Activated CD8-positive, alpha-beta T cell treated with anti-CD3 and anti-CD28 coated beads, Interleukin-2, amount 10 ng/mL, durations not matched to agents 7 days and 5 days (primary cell): ENCODE measurements at regions not wholly inside any gene's neighbourhood (a gene's known extent, or its start where the extent isn't known, plus 50 kb on each side); places are given as distances from the start of the nearest gene placed in this dataset.

Experiments
- ATAC-seq: fragments of 150-1000 bp; cut with Tn5 transposase; one replicate; pipeline ENCODE4 v1.10.0; 2021; ENCODE audit warnings: moderate library complexity
- CTCF ChIA-PET: fragments of 350-600 bp; sonication (Branson Sonifier 250); formaldehyde crosslinking; loops from one replicate; lab custom pipeline; 2021; ENCODE audit warnings: antibody characterized with exemption; lab: Charles Lee
- POLR2A ChIA-PET: fragments of 350-600 bp; sonication (Branson Sonifier 250); formaldehyde crosslinking; loops from one replicate; lab custom pipeline; 2021; ENCODE audit warnings: antibody characterized with exemption; lab: Charles Lee
- DNase-seq: peaks from one replicate; pipeline ENCODE4 v3.0.0-alpha.2; 2020
- H3K27ac Mint-ChIP-seq: one replicate; pipeline ENCODE4 v1.8.0; 2021; ENCODE audit warnings: mild to moderate bottlenecking, mixed read lengths
- H3K27me3 Mint-ChIP-seq: one replicate; pipeline ENCODE4 v1.8.0; 2021; ENCODE audit warnings: low read depth, mixed read lengths
- H3K36me3 Mint-ChIP-seq: one replicate; pipeline ENCODE4 v1.8.0; 2021; ENCODE audit warnings: low read depth, mixed read lengths
- H3K4me1 Mint-ChIP-seq: one replicate; pipeline ENCODE4 v1.8.0; 2021; ENCODE audit warnings: low read depth, mixed read lengths
- H3K4me3 Mint-ChIP-seq: one replicate; pipeline ENCODE4 v1.8.0; 2021; ENCODE audit warnings: mild to moderate bottlenecking, mixed read lengths
- H3K9me3 Mint-ChIP-seq: one replicate; pipeline ENCODE4 v1.8.0; 2022; ENCODE audit warnings: mixed read lengths; ENCODE audit not compliant: insufficient read depth

DNA sequence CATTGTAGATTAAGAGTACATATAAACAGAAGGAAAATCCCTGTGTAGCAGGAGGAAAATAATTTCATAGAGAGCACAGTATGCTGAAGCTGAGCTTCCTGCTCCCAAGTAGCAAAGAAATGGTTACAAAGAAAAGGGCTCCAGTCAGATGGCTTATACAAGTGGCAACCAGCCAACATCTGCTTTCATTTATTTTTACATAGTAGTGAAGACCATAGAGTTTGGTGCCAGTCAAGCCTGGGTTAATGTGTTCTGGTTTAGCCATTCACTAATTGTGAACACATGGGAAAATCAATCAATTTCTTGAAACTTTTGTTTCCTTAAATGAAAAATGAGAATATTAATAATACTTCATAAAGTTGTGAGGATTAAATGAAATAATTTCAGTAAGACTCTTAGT, 111.3 kb upstream of the ELOVL6 start:
- DNase-seq: no peak
- H3K27me3 Mint-ChIP-seq: peaks cover 13% of the 10 kb centered on the region
- H3K27ac Mint-ChIP-seq: no peak overlapping the region
- H3K4me3 Mint-ChIP-seq: no peak overlapping the region
- H3K9me3 Mint-ChIP-seq: no peaks in the 10 kb centered on the region
- H3K36me3 Mint-ChIP-seq: no peaks in the 10 kb centered on the region
- CTCF ChIA-PET: no interaction called here
- no peaks in the 10 kb centered on the region for H3K4me1 Mint-ChIP-seq
- POLR2A ChIA-PET: no interaction called here
- ATAC-seq: no peak

- Mint-ChIP-seq H3K9me3 (no peaks in the 10 kb centered on the region), H3K4me1 (no peaks in the 10 kb centered on the region), H3K27me3 (peaks cover 18% of the 10 kb centered on the region), H3K4me3 (no peak overlapping the region), H3K36me3 (no peaks in the 10 kb centered on the region), H3K27ac (no peak overlapping the region)
- POLR2A ChIA-PET: no interaction called here
- ATAC-seq (no peak), DNase-seq (no peak)
- CTCF ChIA-PET: interaction anchor here (1.7 to 2.1 kb wide), 2 partner anchors 9 to 10 kb away, joined by 4 to 5 read pairs; no protein-coding TSS in a partner anchor
These were observed 107.9 kb upstream of the ELOVL6 start for GRCh38 chr4:110306303-110306702.

DNA sequence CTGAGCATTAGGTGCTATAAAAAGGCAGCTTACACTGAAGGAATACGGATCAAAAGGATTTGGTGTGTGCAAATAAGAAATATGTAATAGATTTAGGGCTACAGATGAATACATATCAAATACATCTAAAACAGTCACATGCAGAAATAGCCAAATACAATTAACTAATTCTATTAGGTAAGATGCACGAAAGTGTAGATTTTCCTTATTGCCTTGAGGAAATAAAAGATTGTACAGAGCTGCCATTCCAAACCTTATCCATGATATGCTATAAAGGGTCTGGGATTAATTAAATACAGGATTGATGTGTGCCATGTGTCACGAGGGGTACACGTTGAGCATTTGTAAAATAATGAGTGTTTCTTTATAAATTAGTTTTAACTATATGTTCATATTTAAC, 107.0 kb upstream of the ELOVL6 start:
- ATAC-seq (no peak), DNase-seq (no peak)
- H3K4me1 Mint-ChIP-seq: no peaks in the 10 kb centered on the region
- CTCF ChIA-PET: no interaction called here
- H3K27me3 Mint-ChIP-seq: peaks cover 18% of the 10 kb centered on the region
- H3K36me3 Mint-ChIP-seq: no peaks in the 10 kb centered on the region
- H3K27ac Mint-ChIP-seq: no peak overlapping the region
- POLR2A ChIA-PET: no interaction called here
- no peaks in the 10 kb centered on the region for H3K9me3 Mint-ChIP-seq
- H3K4me3 Mint-ChIP-seq: no peak overlapping the region

- ChIA-PET CTCF (interaction anchor here (1.5 kb wide), 1 partner anchor 19 kb away, joined by 7 read pairs; no protein-coding TSS in a partner anchor), POLR2A (no interaction called here)
- H3K36me3 Mint-ChIP-seq: no peaks in the 10 kb centered on the region
- no peak for DNase-seq
- H3K27ac Mint-ChIP-seq: no peak overlapping the region
- no peak overlapping the region for H3K4me3 Mint-ChIP-seq
- no peaks in the 10 kb centered on the region for H3K4me1 Mint-ChIP-seq
- H3K27me3 Mint-ChIP-seq: peaks cover 5% of the 10 kb centered on the region
- H3K9me3 Mint-ChIP-seq: no peaks in the 10 kb centered on the region
- ATAC-seq: no peak
These were observed 98.5 kb upstream of the ELOVL6 start for GRCh38 chr4:110296892-110297291.

GRCh38 chr4:110294165-110294564, 95.8 kb upstream of the ELOVL6 start:
- Mint-ChIP-seq H3K9me3 (no peaks in the 10 kb centered on the region), H3K36me3 (no peaks in the 10 kb centered on the region), H3K4me3 (no peak overlapping the region), H3K4me1 (no peaks in the 10 kb centered on the region), H3K27ac (no peak overlapping the region), H3K27me3 (peaks cover 8% of the 10 kb centered on the region)
- no peak for DNase-seq
- ChIA-PET POLR2A (no interaction called here), CTCF (no interaction called here)
- no peak for ATAC-seq

DNA sequence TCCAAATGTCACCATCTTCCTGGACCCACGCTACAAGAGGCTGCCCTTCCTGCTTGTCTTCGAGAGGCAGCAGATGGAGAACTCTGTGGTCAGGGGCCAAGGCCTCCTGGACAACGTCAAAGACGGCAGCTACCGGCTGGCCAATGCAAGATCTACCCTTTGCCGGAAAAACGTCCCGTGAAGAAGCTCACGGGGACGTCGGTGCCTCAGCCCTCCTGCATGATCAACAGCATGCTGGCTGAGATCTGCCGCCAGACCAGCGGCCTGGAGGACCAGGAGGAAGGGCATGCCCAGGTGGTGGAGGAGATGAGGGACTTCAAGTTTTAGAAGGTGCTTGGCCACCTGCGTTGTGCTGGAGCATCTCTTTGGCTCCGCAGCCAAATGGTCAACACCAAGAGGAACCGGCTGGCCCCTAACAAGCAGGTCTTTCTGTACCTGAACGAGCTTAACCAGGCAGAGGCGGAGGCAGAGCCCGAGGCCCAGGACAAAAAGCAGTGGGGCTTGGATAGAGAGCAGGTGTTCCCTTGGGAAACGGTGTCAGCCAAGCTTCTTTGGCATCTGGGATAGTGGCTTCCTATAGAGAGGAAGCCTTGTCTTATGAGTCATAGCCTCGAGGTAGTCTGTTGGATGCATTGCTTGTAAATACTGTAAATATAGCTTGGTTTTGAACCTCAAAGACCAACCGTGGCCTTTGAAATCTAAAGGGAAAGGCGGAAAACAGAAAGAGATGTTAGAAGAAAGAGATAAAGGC, 94.8 kb upstream of the ELOVL6 start:
- H3K4me1 Mint-ChIP-seq: no peaks in the 10 kb centered on the region
- H3K36me3 Mint-ChIP-seq: no peaks in the 10 kb centered on the region
- CTCF ChIA-PET: no interaction called here
- H3K9me3 Mint-ChIP-seq: no peaks in the 10 kb centered on the region
- no peak overlapping the region for H3K4me3 Mint-ChIP-seq
- peaks cover 13% of the 10 kb centered on the region for H3K27me3 Mint-ChIP-seq
- H3K27ac Mint-ChIP-seq: no peak overlapping the region
- no peak for DNase-seq
- POLR2A ChIA-PET: interaction anchor here (0.6 kb wide), 1 partner anchor 1894 kb away, joined by 3 read pairs; no protein-coding TSS in a partner anchor
- ATAC-seq: no peak

- ATAC-seq (no peak), DNase-seq (no peak)
- ChIA-PET CTCF (no interaction called here), POLR2A (no interaction called here)
- Mint-ChIP-seq H3K9me3 (no peaks in the 10 kb centered on the region), H3K36me3 (no peaks in the 10 kb centered on the region), H3K27ac (no peak overlapping the region), H3K4me3 (no peak overlapping the region), H3K27me3 (peaks cover 8% of the 10 kb centered on the region), H3K4me1 (peaks cover 2% of the 10 kb centered on the region)
These were observed 92.1 kb upstream of the ELOVL6 start for GRCh38 chr4:110290511-110290910.

- ChIA-PET CTCF (no interaction called here), POLR2A (no interaction called here)
- H3K36me3 Mint-ChIP-seq: no peaks in the 10 kb centered on the region
These were observed 91.2 kb upstream of the ELOVL6 start for GRCh38 chr4:110289601-110290100.

GRCh38 chr4:110287130-110287529, 88.7 kb upstream of the ELOVL6 start:
- Mint-ChIP-seq H3K27ac (no peak overlapping the region), H3K9me3 (no peaks in the 10 kb centered on the region), H3K36me3 (no peaks in the 10 kb centered on the region), H3K4me1 (peaks cover 2% of the 10 kb centered on the region), H3K4me3 (no peak overlapping the region), H3K27me3 (peaks cover 8% of the 10 kb centered on the region)
- CTCF ChIA-PET: interaction anchor here (1.5 kb wide), 1 partner anchor 281 kb away, joined by 3 read pairs; no protein-coding TSS in a partner anchor
- DNase-seq (no peak), ATAC-seq (no peak)
- POLR2A ChIA-PET: no interaction called here

More at GRCh38 chr4:110289601-110290100, 91.2 kb upstream of the ELOVL6 start:
- DNase-seq: no peak
- Mint-ChIP-seq H3K27me3 (peaks cover 8% of the 10 kb centered on the region), H3K9me3 (no peaks in the 10 kb centered on the region), H3K4me1 (peaks cover 2% of the 10 kb centered on the region), H3K27ac (no peak overlapping the region), H3K4me3 (no peak overlapping the region)
- no peak for ATAC-seq

DNA sequence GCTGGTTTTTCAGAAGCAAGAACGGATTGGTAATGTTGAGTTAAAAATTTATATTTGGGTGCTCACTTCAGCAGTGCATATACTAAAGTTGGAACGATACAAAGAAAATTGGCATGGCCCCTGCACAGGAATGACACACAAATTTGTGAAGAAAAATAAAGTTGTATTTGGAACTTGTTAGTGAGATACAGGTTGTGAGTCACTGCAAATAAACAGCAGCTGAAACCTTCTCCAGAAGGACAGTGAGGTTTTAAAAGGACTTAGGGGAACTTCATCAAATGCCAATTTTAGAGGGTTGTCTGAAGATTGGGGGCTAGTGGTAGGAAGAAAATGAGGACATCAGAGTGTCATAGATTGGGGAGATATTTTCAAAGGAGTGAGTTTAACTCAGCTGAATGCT, 79.7 kb upstream of the ELOVL6 start:
- Mint-ChIP-seq H3K4me1 (no peaks in the 10 kb centered on the region), H3K9me3 (no peaks in the 10 kb centered on the region), H3K4me3 (no peak overlapping the region), H3K27me3 (peaks cover 4% of the 10 kb centered on the region), H3K27ac (no peak overlapping the region), H3K36me3 (no peaks in the 10 kb centered on the region)
- ChIA-PET POLR2A (no interaction called here), CTCF (no interaction called here)
- ATAC-seq (no peak), DNase-seq (no peak)

GRCh38 chr4:110275871-110276270, 77.5 kb upstream of the ELOVL6 start:
- Mint-ChIP-seq H3K9me3 (no peaks in the 10 kb centered on the region), H3K4me1 (no peaks in the 10 kb centered on the region), H3K36me3 (no peaks in the 10 kb centered on the region), H3K27me3 (peaks cover 6% of the 10 kb centered on the region), H3K4me3 (no peak overlapping the region), H3K27ac (no peak overlapping the region)
- ChIA-PET CTCF (no interaction called here), POLR2A (no interaction called here)
- ATAC-seq (no peak), DNase-seq (no peak)

GRCh38 chr4:110271986-110272385, 73.6 kb upstream of the ELOVL6 start:
- no peak for ATAC-seq

More at GRCh38 chr4:110271986-110272385, 73.6 kb upstream of the ELOVL6 start:
- ChIA-PET POLR2A (no interaction called here), CTCF (no interaction called here)
- no peak for DNase-seq
- Mint-ChIP-seq H3K27me3 (peaks cover 4% of the 10 kb centered on the region), H3K4me1 (peaks cover 6% of the 10 kb centered on the region), H3K36me3 (no peaks in the 10 kb centered on the region), H3K9me3 (no peaks in the 10 kb centered on the region), H3K27ac (no peak overlapping the region), H3K4me3 (no peak overlapping the region)
